Skin epidermis (tissue), 12 donors: ENCODE measurements at regions not wholly inside any gene's neighbourhood (a gene's known extent, or its start where the extent isn't known, plus 50 kb on each side); places are given as distances from the start of the nearest gene placed in this dataset.

ENCODE experiments used
- H3K27ac ChIP-seq, 21 experiments: fragments of 200-600 bp; sonication (generic) in 11 of 21; one replicate each; pipeline ENCODE4 v1.5.0; 2020; ENCODE audit warnings: mild to moderate bottlenecking in 3 of 21, inconsistent platforms in 2 of 21, moderate library complexity in 2 of 21
- H3K4me3 ChIP-seq, 7 experiments: fragments of 200-600 bp; sonication (generic) in 2 of 7; one replicate each; pipeline ENCODE4 v1.5.0; 2020; ENCODE audit warnings: inconsistent platforms in 2 of 7, mild to moderate bottlenecking in 2 of 7, moderate library complexity in 1 of 7

GRCh38 chr1:244241438-244241837 lies 190.4 kb downstream of the ZBTB18 start:
- H3K27ac ChIP-seq, result no peak overlapping the region
- no peak overlapping the region for H3K4me3 ChIP-seq

DNA sequence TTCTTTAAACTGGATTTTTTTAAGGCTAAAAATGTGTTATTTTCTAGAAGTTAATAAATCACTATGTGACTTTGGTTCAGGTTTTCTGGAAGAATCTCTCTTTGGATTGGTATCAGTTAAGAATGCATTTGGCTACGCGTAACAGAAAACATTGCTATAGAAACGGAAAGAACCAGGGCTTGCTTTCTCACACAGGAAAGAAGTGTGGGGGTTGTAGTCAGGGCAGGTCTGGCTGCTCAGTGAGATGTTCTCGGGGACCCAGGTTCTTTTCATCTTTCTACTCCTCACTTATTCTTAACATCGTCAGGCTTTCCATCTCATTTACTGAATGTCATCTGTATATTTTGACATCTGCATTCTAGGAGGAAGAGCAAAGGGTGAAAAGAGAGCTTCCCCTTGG lies 191.4 kb downstream of the ZBTB18 start:
- H3K27ac ChIP-seq, result no peak overlapping the region
- H3K4me3 ChIP-seq, result no peak overlapping the region

- Histone ChIP-seq H3K27ac (no peak overlapping the region), H3K4me3 (no peak overlapping the region)
These were observed 195.3 kb downstream of the ZBTB18 start for GRCh38 chr1:244246334-244246733.

DNA sequence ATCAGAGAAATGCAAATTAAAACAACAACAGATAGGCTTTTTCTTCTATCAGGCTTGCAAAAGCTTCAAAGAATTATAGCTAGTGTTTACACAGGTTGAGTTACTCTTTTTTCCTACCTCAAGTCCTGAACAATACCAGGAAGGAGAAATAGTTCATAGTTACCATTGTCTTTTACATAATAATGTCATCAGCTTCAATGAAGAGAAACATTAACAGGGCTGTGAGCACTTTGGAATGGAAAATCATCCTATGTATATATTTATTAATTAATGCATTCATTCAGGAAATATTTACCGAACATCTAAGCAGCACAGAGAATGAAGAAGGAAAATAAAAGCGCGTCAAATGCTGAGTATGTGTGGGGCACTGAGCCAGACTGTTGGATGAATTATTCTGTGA lies 197.3 kb downstream of the ZBTB18 start:
- H3K27ac ChIP-seq, result no peak overlapping the region
- no peak overlapping the region for H3K4me3 ChIP-seq

DNA sequence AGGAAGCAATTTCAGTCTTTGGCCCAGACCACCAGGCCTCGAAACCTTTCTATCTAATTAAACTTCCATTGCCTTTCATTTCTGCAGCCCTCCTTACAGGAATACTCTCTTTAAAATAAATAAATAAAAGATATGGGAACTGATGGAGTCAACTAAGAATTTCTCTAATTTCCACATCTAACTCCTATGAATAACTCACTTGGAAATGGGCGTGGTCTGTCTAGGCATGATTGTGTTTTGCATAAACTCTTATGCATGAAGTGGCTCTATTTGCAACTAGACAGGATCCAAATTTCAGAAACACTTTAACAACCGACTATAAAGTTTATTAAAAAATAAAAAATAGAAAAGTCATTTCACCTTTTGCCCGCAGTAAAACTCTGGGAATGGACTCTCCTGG lies 199.5 kb downstream of the ADSS2 start:
- Histone ChIP-seq H3K27ac (no peak overlapping the region), H3K4me3 (no peak overlapping the region)

DNA sequence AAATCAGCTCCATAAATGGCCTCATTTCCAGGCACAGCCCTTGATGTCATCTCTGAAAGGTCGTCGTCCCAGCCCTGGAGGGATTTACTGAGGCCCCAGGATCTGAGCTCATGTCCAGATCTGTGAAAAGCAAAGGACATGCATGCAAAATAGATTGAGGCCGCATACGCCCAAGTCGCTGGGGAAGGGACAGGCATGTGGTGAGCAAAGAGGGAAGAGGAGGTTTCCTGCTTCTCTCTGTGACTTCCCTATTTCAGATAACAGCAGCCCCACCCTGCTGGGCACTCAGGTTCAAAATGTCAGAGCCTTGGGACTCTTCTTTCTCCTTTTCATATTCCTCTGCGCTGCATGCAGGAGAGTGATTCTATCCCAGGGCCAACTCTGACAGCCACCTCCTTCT lies 197.2 kb downstream of the ADSS2 start:
- no peak overlapping the region for H3K4me3 ChIP-seq
- peak overlapping the region in 8 of 21 experiments; percentile 6 to 61 (median 40) for H3K27ac ChIP-seq

DNA sequence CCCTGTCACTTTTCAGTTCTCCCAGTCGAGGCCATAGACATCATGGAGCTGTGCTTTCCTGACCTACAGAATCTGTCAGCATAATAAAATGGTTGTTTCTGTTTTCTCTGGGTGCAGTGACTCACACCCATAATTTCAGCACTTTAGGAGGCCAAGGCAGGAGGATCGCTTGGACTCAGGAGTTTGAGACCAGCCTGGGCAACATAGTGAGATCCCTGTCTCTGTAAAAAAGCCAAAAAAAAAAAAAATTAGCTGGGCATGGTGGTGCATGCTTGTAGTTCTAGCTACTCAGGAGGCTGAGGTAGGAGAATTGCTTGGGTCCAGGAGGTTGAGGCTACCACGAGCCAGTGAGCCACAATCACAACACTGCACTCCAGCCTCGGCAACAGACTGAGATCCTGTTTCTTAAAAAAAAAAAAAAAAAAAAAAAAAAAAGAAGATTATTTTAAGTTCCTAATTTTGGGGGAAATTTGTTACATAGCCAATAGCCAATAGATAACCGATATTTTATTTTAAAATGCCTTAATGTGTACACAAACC lies 196.2 kb downstream of the ADSS2 start:
- Histone ChIP-seq H3K27ac (no peak overlapping the region), H3K4me3 (no peak overlapping the region)

GRCh38 chr1:244256086-244256676 lies 195.5 kb downstream of the ADSS2 start:
- H3K4me3 ChIP-seq, result no peak overlapping the region
- no peak overlapping the region for H3K27ac ChIP-seq

DNA sequence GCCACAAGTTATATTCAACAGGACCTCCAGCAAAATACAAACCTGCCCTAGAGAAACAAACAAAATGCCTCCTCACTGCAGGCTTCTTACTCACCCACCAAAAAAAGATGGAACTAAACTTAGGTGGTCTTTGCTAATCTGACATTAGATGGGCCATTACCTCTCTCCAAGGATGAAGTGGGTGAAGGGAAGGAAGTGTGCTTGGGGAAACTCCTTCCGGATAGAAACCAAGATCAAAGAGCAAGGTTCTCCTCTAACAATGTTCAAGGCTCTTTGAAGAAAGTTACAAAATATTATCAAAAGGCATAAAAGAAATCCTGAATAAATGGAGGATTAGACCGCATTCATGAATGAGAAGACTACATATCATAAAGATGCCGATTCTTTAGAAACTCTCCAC lies 187.5 kb downstream of the ADSS2 start:
- Histone ChIP-seq H3K27ac (no peak overlapping the region), H3K4me3 (no peak overlapping the region)

DNA sequence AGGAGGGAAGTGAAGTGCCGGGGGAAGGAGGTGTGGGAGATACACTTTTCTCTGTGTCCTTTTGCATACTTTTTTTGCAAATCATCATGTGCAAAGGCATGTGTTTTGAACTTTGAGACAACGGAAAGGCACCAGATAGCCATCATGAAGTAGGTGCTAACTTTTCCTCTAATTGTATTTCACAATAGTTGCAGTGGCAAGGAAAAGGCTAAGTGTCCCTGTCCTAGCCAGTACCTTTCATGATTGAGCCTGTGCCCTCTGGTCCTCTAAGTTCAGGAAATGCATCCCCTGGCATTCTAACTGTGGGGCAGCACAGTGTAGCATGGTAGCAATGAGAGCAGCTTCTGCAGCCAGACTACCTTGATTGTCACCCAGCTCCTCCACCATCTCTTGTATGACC lies 186.2 kb downstream of the ADSS2 start:
- no peak overlapping the region for H3K27ac ChIP-seq
- no peak overlapping the region for H3K4me3 ChIP-seq

DNA sequence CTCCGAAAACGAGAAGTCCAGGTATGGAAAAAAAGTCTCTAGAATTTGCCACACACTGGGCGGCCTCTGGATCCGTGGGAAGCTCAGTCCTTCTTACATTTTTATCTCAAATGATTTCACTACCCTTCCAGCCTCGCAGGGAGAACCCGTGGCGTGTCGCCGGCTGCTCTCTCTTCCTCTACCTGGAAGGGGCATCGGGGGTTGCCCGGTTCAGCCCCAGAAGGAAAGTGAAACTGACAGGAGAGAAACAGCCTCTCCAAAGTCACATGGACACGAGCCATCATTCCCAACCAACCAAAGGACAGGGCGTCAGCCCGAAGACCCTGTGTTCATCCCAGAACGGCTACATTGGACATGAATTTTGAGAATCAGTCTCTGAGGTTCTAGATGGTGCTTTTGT lies 182.5 kb downstream of the ADSS2 start:
- Histone ChIP-seq H3K4me3 (no peak overlapping the region), H3K27ac (no peak overlapping the region)

DNA sequence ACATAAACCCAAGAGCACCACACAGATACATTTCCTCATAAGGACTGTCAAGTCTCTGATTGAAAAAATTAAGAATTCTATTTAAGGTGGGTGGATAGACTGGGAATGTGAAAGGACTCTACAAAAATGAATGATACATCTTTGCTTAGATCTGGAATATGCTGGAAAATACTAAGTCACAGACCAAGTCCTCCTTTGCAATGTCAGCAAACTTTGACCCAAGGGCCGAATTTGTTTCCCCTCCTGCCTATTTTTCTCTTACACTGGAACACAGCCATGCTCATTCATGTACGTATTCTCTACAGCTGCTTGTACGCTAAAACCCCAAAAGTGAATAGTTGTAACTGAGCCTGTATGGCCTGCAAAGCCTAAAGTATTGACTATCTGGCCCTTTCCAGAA lies 180.7 kb downstream of the ADSS2 start:
- H3K27ac ChIP-seq, result no peak overlapping the region

DNA sequence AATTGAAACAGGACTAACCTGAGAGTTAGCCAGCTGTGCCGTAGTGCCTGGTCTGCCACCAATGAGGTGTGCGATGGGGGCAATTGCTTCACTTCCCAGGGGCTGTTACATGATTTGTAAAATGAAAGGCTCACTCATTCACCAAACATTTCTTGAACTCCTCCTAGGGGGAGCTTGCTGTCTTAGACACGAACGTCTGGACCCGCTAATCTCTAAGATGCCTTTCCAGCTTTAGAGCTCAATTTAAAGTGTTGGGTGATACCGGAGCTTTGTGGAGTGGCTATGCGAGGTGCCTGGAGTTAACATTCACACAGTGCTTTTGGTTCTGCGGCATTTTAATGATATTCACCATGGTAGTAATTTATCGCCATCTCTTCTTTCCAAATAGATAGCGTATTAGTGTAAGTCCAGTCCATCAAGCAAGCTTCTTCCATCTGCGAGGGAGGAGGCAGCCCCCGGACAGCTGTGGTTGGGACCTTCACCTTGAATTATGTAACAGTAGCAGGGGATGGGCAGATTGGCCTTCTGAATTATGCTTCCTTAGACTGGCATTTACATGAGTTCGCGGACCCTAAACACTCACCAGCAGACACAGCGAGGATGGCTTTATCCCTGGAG lies 179.9 kb downstream of the ADSS2 start:
- Histone ChIP-seq H3K4me3 (no peak overlapping the region), H3K27ac (no peak overlapping the region)

More for the DNA sequence above, 180.7 kb downstream of the ADSS2 start:
- no peak overlapping the region for H3K4me3 ChIP-seq

GRCh38 chr1:244272471-244273261 lies 179.0 kb downstream of the ADSS2 start:
- Histone ChIP-seq H3K27ac (peak overlapping the region in 1 of 21 experiments; percentile 28), H3K4me3 (no peak overlapping the region)

- Histone ChIP-seq H3K4me3 (no peak overlapping the region), H3K27ac (peak overlapping the region in 1 of 21 experiments; percentile 34)
These were observed 178.4 kb downstream of the ADSS2 start for GRCh38 chr1:244273262-244273844.

DNA sequence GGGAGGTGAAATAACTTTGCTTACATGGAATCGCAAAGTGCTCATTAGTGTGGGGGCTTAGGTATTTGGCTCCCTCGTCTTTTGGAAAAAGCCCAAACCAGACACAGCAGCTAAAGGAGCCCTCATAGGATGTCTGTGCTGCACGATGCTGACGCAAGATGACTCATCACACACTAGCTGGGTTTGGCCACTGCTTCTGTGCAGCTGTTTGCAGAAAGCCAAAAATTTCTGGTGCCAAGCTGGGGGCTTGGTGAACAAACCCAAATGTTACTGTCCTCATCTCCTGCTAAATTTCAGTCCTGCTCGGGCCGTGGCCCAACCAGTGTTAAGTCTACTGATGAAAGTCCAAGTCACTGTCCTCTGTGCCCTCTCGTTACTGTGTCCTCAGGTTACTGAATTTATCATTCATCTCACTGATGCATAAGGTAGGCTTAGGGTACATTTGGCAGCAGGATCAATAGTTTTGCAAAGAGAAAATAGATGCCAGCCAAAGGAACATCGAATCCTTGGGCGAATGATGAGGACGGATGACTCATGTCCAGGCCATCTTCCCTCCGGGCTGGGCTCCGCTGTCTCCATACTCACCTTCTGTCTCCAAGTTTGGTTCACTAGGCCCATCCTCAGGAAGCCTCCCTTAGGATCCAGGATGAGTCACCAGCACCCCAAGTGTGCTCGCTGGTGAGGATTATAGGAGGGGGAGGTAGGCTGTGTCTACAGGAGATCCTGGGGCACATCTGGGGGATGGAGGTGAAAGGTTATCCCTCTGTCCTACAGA lies 177.7 kb downstream of the ADSS2 start:
- Histone ChIP-seq H3K27ac (peak overlapping the region in 1 of 21 experiments; percentile 34), H3K4me3 (no peak overlapping the region)

GRCh38 chr1:244276646-244277045 lies 175.1 kb downstream of the ADSS2 start:
- H3K27ac ChIP-seq, result no peak overlapping the region

GRCh38 chr1:244280201-244280600 lies 171.5 kb downstream of the ADSS2 start:
- H3K27ac ChIP-seq, result no peak overlapping the region
- H3K4me3 ChIP-seq, result no peak overlapping the region

More at GRCh38 chr1:244276646-244277045, 175.1 kb downstream of the ADSS2 start:
- no peak overlapping the region for H3K4me3 ChIP-seq

DNA sequence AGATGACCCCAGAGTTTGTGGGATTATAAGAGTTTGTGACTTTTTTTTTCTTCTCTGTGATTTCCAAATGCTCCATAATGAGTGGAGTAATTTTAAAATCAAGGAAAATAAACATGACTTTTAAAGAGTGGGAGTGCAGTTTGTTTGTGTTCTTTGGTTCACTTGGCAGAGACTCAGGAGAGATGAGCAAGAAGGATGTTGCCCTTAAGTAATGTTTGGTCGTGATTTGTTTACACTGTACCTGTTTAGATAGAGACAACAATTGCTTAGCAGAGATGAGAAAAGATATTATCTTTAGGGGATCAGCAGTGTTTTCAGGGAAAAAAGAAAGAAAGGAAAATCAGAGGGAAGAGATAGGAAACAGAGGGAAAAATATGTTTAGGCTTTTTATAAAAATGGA lies 170.8 kb downstream of the ADSS2 start:
- Histone ChIP-seq H3K4me3 (no peak overlapping the region), H3K27ac (no peak overlapping the region)

DNA sequence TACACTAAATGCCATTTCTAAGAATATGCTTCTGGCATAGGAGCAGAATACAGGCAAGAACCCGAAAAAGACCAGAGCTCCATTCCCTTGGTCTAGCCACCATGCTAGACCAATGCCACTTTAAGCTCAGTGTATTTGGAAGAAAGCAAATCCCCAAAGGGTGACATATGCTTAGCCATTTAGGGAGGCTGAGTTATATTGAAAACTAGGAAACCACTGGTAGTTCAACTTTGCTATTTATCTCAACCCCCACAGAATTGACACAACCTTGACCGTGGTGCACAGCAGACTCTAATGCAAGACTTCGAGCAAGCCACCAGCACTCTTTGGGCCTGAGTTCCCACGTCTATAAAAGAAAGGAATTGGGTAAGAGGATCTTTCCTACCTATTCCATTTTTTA lies 167.9 kb downstream of the ADSS2 start:
- no peak overlapping the region for H3K27ac ChIP-seq
- no peak overlapping the region for H3K4me3 ChIP-seq
